ENCODE measurements at regions not wholly inside any gene's neighbourhood (a gene's known extent, or its start where the extent isn't known, plus 50 kb on each side); places are given as distances from the start of the nearest gene placed in this dataset.

GRCh38 chr12:115090783-115091182 is 406.8 kb upstream of the TBX3 start:
- no peak for DNase-seq (ENCODE audit: low spot score)
- TF ChIP-seq CTCF (IDR thresholded peaks at IDR 0.05; ENCODE audit: extremely low read depth, missing control alignments) = no peak

- TF ChIP-seq CTCF (IDR thresholded peaks at IDR 0.05; ENCODE audit: extremely low read depth, missing control alignments) = no peak
- no peak for DNase-seq (ENCODE audit: low spot score)
Measured at GRCh38 chr12:115088995-115089841, 405.2 kb upstream of the TBX3 start.

- no peak for TF ChIP-seq CTCF (IDR thresholded peaks at IDR 0.05; ENCODE audit: extremely low read depth, missing control alignments)
- DNase-seq (ENCODE audit: low spot score) = no peak
Measured at GRCh38 chr12:115088328-115088994, 404.5 kb upstream of the TBX3 start.

- TF ChIP-seq CTCF (IDR thresholded peaks at IDR 0.05; ENCODE audit: extremely low read depth, missing control alignments) = no peak
- DNase-seq (ENCODE audit: low spot score) = no peak
Measured at GRCh38 chr12:115085594-115085993, 401.6 kb upstream of the TBX3 start.

GRCh38 chr12:115079760-115080159 is 395.8 kb upstream of the TBX3 start:
- TF ChIP-seq CTCF (IDR thresholded peaks at IDR 0.05; ENCODE audit: extremely low read depth, missing control alignments) = no peak
- DNase-seq (ENCODE audit: low spot score) = no peak

GRCh38 chr12:115078990-115079389 is 395.0 kb upstream of the TBX3 start:
- no peak for DNase-seq (ENCODE audit: low spot score)
- TF ChIP-seq CTCF (IDR thresholded peaks at IDR 0.05; ENCODE audit: extremely low read depth, missing control alignments) = no peak

GRCh38 chr12:115078334-115078733 is 394.4 kb upstream of the TBX3 start:
- no peak for TF ChIP-seq CTCF (IDR thresholded peaks at IDR 0.05; ENCODE audit: extremely low read depth, missing control alignments)
- no peak for DNase-seq (ENCODE audit: low spot score)

All from GM20000 (cell line).